Neural progenitor cell (in vitro differentiated cells): ENCODE measurements at regions not wholly inside any gene's neighbourhood (a gene's known extent, or its start where the extent isn't known, plus 50 kb on each side); places are given as distances from the start of the nearest gene placed in this dataset.
A peak's percentile ranks its signal among the peaks of the same experiment; 100 is the strongest.

Experiments used
- DNase-seq: peaks from one replicate; pipeline ENCODE4 v3.0.0-alpha.2; 2016; ENCODE audit warnings: low spot score
- H2AFZ ChIP-seq: fragments of 200-600 bp; sonication (generic); replicated peaks from 2 replicates; pipeline ENCODE4 v1.6.1; 2016; ENCODE audit warnings: antibody characterized with exemption
- H3F3A ChIP-seq: fragments of 200-600 bp; sonication (generic); 2 replicates; pipeline ENCODE4 v1.6.1; 2016; ENCODE audit warnings: antibody characterized with exemption, low read depth
- H3K27ac ChIP-seq: fragments of 200-600 bp; sonication (generic); 2 replicates; pipeline ENCODE4 v1.5.1; 2016; ENCODE audit warnings: mild to moderate bottlenecking
- H3K27me3 ChIP-seq: fragments of 200-600 bp; sonication (generic); 2 replicates; pipeline ENCODE4 v1.6.1; 2016; ENCODE audit warnings: mild to moderate bottlenecking, moderate library complexity
- H3K36me3 ChIP-seq: fragments of 200-600 bp; sonication (generic); 2 replicates; pipeline ENCODE4 v1.5.1; 2016
- H3K4me1 ChIP-seq: fragments of 200-600 bp; sonication (generic); 2 replicates; pipeline ENCODE4 v1.6.1; 2016; ENCODE audit warnings: mixed run types
- H3K4me2 ChIP-seq: fragments of 200-600 bp; sonication (generic); 2 replicates; pipeline ENCODE4 v1.6.1; 2016
- H3K4me3 ChIP-seq: fragments of 200-600 bp; sonication (generic); 2 replicates; pipeline ENCODE4 v1.5.1; 2016
- H3K79me2 ChIP-seq: fragments of 200-600 bp; sonication (generic); 2 replicates; pipeline ENCODE4 v1.6.1; 2016; ENCODE audit warnings: low read depth
- H3K9ac ChIP-seq: fragments of 200-600 bp; sonication (generic); 2 replicates; pipeline ENCODE4 v1.6.1; 2016
- H3K9me3 ChIP-seq: fragments of 200-600 bp; sonication (generic); 2 replicates; pipeline ENCODE4 v1.5.1; 2016; ENCODE audit warnings: low read depth
- H4K20me1 ChIP-seq: fragments of 200-600 bp; sonication (generic); 2 replicates; pipeline ENCODE4 v1.6.1; 2016; ENCODE audit warnings: low read depth
- H3K27ac Mint-ChIP-seq: 3 replicates; pipeline ENCODE4 v1.8.0; 2021; ENCODE audit warnings: mixed read lengths
- H3K27me3 Mint-ChIP-seq: 2 replicates; pipeline ENCODE4 v1.8.0; 2022; ENCODE audit warnings: low read depth, mild to moderate bottlenecking, inconsistent platforms, moderate library complexity, mixed read lengths; ENCODE audit not compliant: insufficient read depth
- H3K36me3 Mint-ChIP-seq: 3 replicates; pipeline ENCODE4 v1.8.0; 2021; ENCODE audit warnings: mixed read lengths
- H3K4me1 Mint-ChIP-seq: 3 replicates; pipeline ENCODE4 v1.8.0; 2021; ENCODE audit warnings: mixed read lengths
- H3K4me3 Mint-ChIP-seq: 3 replicates; pipeline ENCODE4 v1.8.0; 2021; ENCODE audit warnings: mild to moderate bottlenecking, moderate library complexity, mixed read lengths
- H3K9me3 Mint-ChIP-seq: 3 replicates; pipeline ENCODE4 v1.8.0; 2020; ENCODE audit warnings: mixed read lengths
- EZH2 ChIP-seq: fragments of 200-600 bp; sonication (generic); IDR thresholded peaks from 2 replicates; pipeline ENCODE4 v1.6.1; 2017; ENCODE audit warnings: antibody characterized with exemption, mild to moderate bottlenecking, moderate library complexity
- EZH2phosphoT487 ChIP-seq: fragments of 200-600 bp; sonication (generic); IDR thresholded peaks from 2 replicates; pipeline ENCODE4 v1.6.1; 2017; ENCODE audit warnings: antibody characterized with exemption
- TF ChIP-seq, protein P1 (sequence below): fragments of 200-600 bp; sonication (generic); IDR thresholded peaks from 2 replicates; pipeline ENCODE4 v1.5.1; 2017; ENCODE audit warnings: antibody characterized with exemption, mild to moderate bottlenecking

- Mint-ChIP-seq H3K27ac (peak overlapping the region; percentile 51), H3K9me3 (no peaks in the 10 kb centered on the region), H3K36me3 (no peaks in the 10 kb centered on the region), H3K27me3 (no peaks in the 10 kb centered on the region), H3K4me1 (peaks cover 14% of the 10 kb centered on the region), H3K4me3 (no peak overlapping the region)
- no peak overlapping the region for H3K9ac ChIP-seq
- peak overlapping the region; percentile 6 for H3K4me3 ChIP-seq
- no peaks in the 10 kb centered on the region for H3K79me2 ChIP-seq
- peak; percentile 63 for DNase-seq
- TF ChIP-seq EZH2phosphoT487, result no peak
- TF ChIP-seq EZH2, result no peak
- TF ChIP-seq, protein P1, sequence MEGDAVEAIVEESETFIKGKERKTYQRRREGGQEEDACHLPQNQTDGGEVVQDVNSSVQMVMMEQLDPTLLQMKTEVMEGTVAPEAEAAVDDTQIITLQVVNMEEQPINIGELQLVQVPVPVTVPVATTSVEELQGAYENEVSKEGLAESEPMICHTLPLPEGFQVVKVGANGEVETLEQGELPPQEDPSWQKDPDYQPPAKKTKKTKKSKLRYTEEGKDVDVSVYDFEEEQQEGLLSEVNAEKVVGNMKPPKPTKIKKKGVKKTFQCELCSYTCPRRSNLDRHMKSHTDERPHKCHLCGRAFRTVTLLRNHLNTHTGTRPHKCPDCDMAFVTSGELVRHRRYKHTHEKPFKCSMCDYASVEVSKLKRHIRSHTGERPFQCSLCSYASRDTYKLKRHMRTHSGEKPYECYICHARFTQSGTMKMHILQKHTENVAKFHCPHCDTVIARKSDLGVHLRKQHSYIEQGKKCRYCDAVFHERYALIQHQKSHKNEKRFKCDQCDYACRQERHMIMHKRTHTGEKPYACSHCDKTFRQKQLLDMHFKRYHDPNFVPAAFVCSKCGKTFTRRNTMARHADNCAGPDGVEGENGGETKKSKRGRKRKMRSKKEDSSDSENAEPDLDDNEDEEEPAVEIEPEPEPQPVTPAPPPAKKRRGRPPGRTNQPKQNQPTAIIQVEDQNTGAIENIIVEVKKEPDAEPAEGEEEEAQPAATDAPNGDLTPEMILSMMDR, result no peak
- H3K9me3 ChIP-seq, result no peaks in the 10 kb centered on the region
- peaks cover 15% of the 10 kb centered on the region for H3K4me1 ChIP-seq
- H3K27me3 ChIP-seq, result no peaks in the 10 kb centered on the region
- no peak overlapping the region for H3K27ac ChIP-seq
- H3K36me3 ChIP-seq, result no peaks in the 10 kb centered on the region
- H3F3A ChIP-seq, result no peaks in the 10 kb centered on the region
- H2AFZ ChIP-seq, result no peak overlapping the region
- no peaks in the 10 kb centered on the region for H4K20me1 ChIP-seq
- peak overlapping the region; percentile 65 for H3K4me2 ChIP-seq
Observed at GRCh38 chr4:127503111-127503510, 129.6 kb upstream of the INTU start.

- no peak overlapping the region for H3K27ac Mint-ChIP-seq
- Histone ChIP-seq H3K4me1 (peaks cover 15% of the 10 kb centered on the region), H3K9me3 (no peaks in the 10 kb centered on the region), H3K27ac (no peak overlapping the region), H3K4me3 (no peak overlapping the region), H2AFZ (peak overlapping the region; percentile 0), H3F3A (no peaks in the 10 kb centered on the region), H4K20me1 (no peaks in the 10 kb centered on the region), H3K79me2 (no peaks in the 10 kb centered on the region), H3K4me2 (no peak overlapping the region), H3K27me3 (no peaks in the 10 kb centered on the region), H3K36me3 (no peaks in the 10 kb centered on the region), H3K9ac (no peak overlapping the region)
- TF ChIP-seq EZH2 (no peak), EZH2phosphoT487 (no peak)
- TF ChIP-seq, protein P1, result no peak
- DNase-seq, result no peak
- no peak overlapping the region for H3K4me3 Mint-ChIP-seq
- no peaks in the 10 kb centered on the region for H3K9me3 Mint-ChIP-seq
- H3K36me3 Mint-ChIP-seq, result no peaks in the 10 kb centered on the region
- H3K4me1 Mint-ChIP-seq, result peaks cover 14% of the 10 kb centered on the region
- H3K27me3 Mint-ChIP-seq, result no peaks in the 10 kb centered on the region
Observed at GRCh38 chr4:127505203-127505602, 127.6 kb upstream of the INTU start.

- Histone ChIP-seq H3K9me3 (no peaks in the 10 kb centered on the region), H3K9ac (no peak overlapping the region), H4K20me1 (no peaks in the 10 kb centered on the region), H3K27me3 (no peaks in the 10 kb centered on the region), H2AFZ (no peak overlapping the region), H3K79me2 (no peaks in the 10 kb centered on the region), H3K27ac (no peak overlapping the region), H3F3A (no peaks in the 10 kb centered on the region), H3K4me3 (no peak overlapping the region), H3K4me1 (peaks cover 15% of the 10 kb centered on the region), H3K4me2 (no peak overlapping the region), H3K36me3 (no peaks in the 10 kb centered on the region)
- no peaks in the 10 kb centered on the region for H3K9me3 Mint-ChIP-seq
- TF ChIP-seq, protein P1, result no peak
- no peak for TF ChIP-seq EZH2phosphoT487
- no peak for TF ChIP-seq EZH2
- no peak for DNase-seq
- H3K27ac Mint-ChIP-seq, result no peak overlapping the region
- no peak overlapping the region for H3K4me3 Mint-ChIP-seq
- no peaks in the 10 kb centered on the region for H3K36me3 Mint-ChIP-seq
- H3K27me3 Mint-ChIP-seq, result no peaks in the 10 kb centered on the region
- peaks cover 13% of the 10 kb centered on the region for H3K4me1 Mint-ChIP-seq
Observed at GRCh38 chr4:127506283-127506682, 126.5 kb upstream of the INTU start.
